Activated T-cell treated with anti-CD3 and anti-CD28 coated beads, Interleukin-2, amount 50 U/mL, for 24 hours (primary cell): ENCODE measurements at regions not wholly inside any gene's neighbourhood (a gene's known extent, or its start where the extent isn't known, plus 50 kb on each side); places are given as distances from the start of the nearest gene placed in this dataset.

Experiments
- DNase-seq: peaks from one replicate; pipeline ENCODE4 v3.0.0-alpha.2; 2020
- H3K27ac Mint-ChIP-seq: 2 replicates; pipeline ENCODE4 v1.8.0; 2020; ENCODE audit warnings: mild to moderate bottlenecking, mixed read lengths
- H3K27me3 Mint-ChIP-seq: 2 replicates; pipeline ENCODE4 v1.8.0; 2020; ENCODE audit warnings: mixed read lengths
- H3K36me3 Mint-ChIP-seq: 2 replicates; pipeline ENCODE4 v1.8.0; 2020; ENCODE audit warnings: low read depth, mixed read lengths
- H3K4me1 Mint-ChIP-seq: 2 replicates; pipeline ENCODE4 v1.8.0; 2020; ENCODE audit warnings: low read depth, mixed read lengths
- H3K4me3 Mint-ChIP-seq: 2 replicates; pipeline ENCODE4 v1.8.0; 2020; ENCODE audit warnings: mild to moderate bottlenecking, moderate library complexity, mixed read lengths
- H3K9me3 Mint-ChIP-seq: 2 replicates; pipeline ENCODE4 v1.8.0; 2020; ENCODE audit warnings: mixed read lengths

GRCh38 chr9:1298046-1298445 is 247.9 kb downstream of the DMRT2 start:
- Mint-ChIP-seq H3K36me3 (no peaks in the 10 kb centered on the region), H3K27ac (no peak overlapping the region), H3K9me3 (no peaks in the 10 kb centered on the region), H3K4me1 (no peaks in the 10 kb centered on the region), H3K27me3 (no peaks in the 10 kb centered on the region), H3K4me3 (no peak overlapping the region)
- no peak for DNase-seq

- Mint-ChIP-seq H3K27ac (no peak overlapping the region), H3K4me3 (no peak overlapping the region), H3K4me1 (no peaks in the 10 kb centered on the region), H3K36me3 (no peaks in the 10 kb centered on the region), H3K27me3 (no peaks in the 10 kb centered on the region), H3K9me3 (no peaks in the 10 kb centered on the region)
- DNase-seq = no peak
Observed at GRCh38 chr9:1300941-1301340, 250.8 kb downstream of the DMRT2 start.

- H3K27ac Mint-ChIP-seq = no peak overlapping the region
- no peak for DNase-seq
- H3K27me3 Mint-ChIP-seq = no peaks in the 10 kb centered on the region
- no peaks in the 10 kb centered on the region for H3K9me3 Mint-ChIP-seq
- H3K4me1 Mint-ChIP-seq = no peaks in the 10 kb centered on the region
- no peaks in the 10 kb centered on the region for H3K36me3 Mint-ChIP-seq
- no peak overlapping the region for H3K4me3 Mint-ChIP-seq
Observed at GRCh38 chr9:1303932-1304331, 253.8 kb downstream of the DMRT2 start.

- H3K4me1 Mint-ChIP-seq = no peaks in the 10 kb centered on the region
- DNase-seq = no peak
- no peaks in the 10 kb centered on the region for H3K36me3 Mint-ChIP-seq
- H3K4me3 Mint-ChIP-seq = no peak overlapping the region
- H3K27ac Mint-ChIP-seq = no peak overlapping the region
- peaks cover under 1% of the 10 kb centered on the region for H3K9me3 Mint-ChIP-seq
- H3K27me3 Mint-ChIP-seq = no peaks in the 10 kb centered on the region
Observed at GRCh38 chr9:1311462-1312042, 261.4 kb downstream of the DMRT2 start.

- Mint-ChIP-seq H3K27ac (no peak overlapping the region), H3K36me3 (no peaks in the 10 kb centered on the region), H3K27me3 (peaks cover 5% of the 10 kb centered on the region), H3K4me3 (no peak overlapping the region), H3K9me3 (peaks cover 3% of the 10 kb centered on the region), H3K4me1 (no peaks in the 10 kb centered on the region)
- no peak for DNase-seq
Observed at GRCh38 chr9:1319436-1319835, 269.3 kb downstream of the DMRT2 start.

GRCh38 chr9:1320051-1320557 is 269.9 kb downstream of the DMRT2 start:
- no peaks in the 10 kb centered on the region for H3K4me1 Mint-ChIP-seq
- no peak overlapping the region for H3K4me3 Mint-ChIP-seq

GRCh38 chr9:1320607-1321195 is 270.5 kb downstream of the DMRT2 start:
- Mint-ChIP-seq H3K9me3 (peaks cover 3% of the 10 kb centered on the region), H3K36me3 (no peaks in the 10 kb centered on the region), H3K27ac (no peak overlapping the region), H3K4me1 (no peaks in the 10 kb centered on the region), H3K27me3 (peaks cover 5% of the 10 kb centered on the region), H3K4me3 (no peak overlapping the region)
- no peak for DNase-seq

More at GRCh38 chr9:1320051-1320557, 269.9 kb downstream of the DMRT2 start:
- Mint-ChIP-seq H3K27ac (no peak overlapping the region), H3K9me3 (peaks cover 3% of the 10 kb centered on the region), H3K36me3 (no peaks in the 10 kb centered on the region), H3K27me3 (peaks cover 5% of the 10 kb centered on the region)
- no peak for DNase-seq

- no peak overlapping the region for H3K4me3 Mint-ChIP-seq
- H3K36me3 Mint-ChIP-seq = no peaks in the 10 kb centered on the region
- DNase-seq = no peak
- no peaks in the 10 kb centered on the region for H3K9me3 Mint-ChIP-seq
- H3K27ac Mint-ChIP-seq = no peak overlapping the region
- no peaks in the 10 kb centered on the region for H3K4me1 Mint-ChIP-seq
- H3K27me3 Mint-ChIP-seq = peaks cover 5% of the 10 kb centered on the region
Observed at GRCh38 chr9:1327467-1327866, 277.3 kb downstream of the DMRT2 start.

GRCh38 chr9:1328341-1328740 is 278.2 kb downstream of the DMRT2 start:
- H3K27ac Mint-ChIP-seq = no peak overlapping the region
- H3K27me3 Mint-ChIP-seq = peaks cover 2% of the 10 kb centered on the region
- H3K9me3 Mint-ChIP-seq = no peaks in the 10 kb centered on the region
- no peaks in the 10 kb centered on the region for H3K4me1 Mint-ChIP-seq
- H3K4me3 Mint-ChIP-seq = no peak overlapping the region
- no peak for DNase-seq
- no peaks in the 10 kb centered on the region for H3K36me3 Mint-ChIP-seq

GRCh38 chr9:1331546-1332038 is 281.4 kb downstream of the DMRT2 start:
- no peak overlapping the region for H3K4me3 Mint-ChIP-seq
- H3K27me3 Mint-ChIP-seq = no peaks in the 10 kb centered on the region
- H3K36me3 Mint-ChIP-seq = no peaks in the 10 kb centered on the region
- H3K4me1 Mint-ChIP-seq = no peaks in the 10 kb centered on the region
- H3K27ac Mint-ChIP-seq = no peak overlapping the region
- H3K9me3 Mint-ChIP-seq = no peaks in the 10 kb centered on the region
- DNase-seq = no peak

GRCh38 chr9:1332156-1332555 is 282.0 kb downstream of the DMRT2 start:
- DNase-seq = no peak

GRCh38 chr9:1335174-1335573 is 285.0 kb downstream of the DMRT2 start:
- Mint-ChIP-seq H3K4me1 (no peaks in the 10 kb centered on the region), H3K27me3 (no peaks in the 10 kb centered on the region), H3K27ac (no peak overlapping the region), H3K36me3 (no peaks in the 10 kb centered on the region), H3K9me3 (peaks cover 4% of the 10 kb centered on the region), H3K4me3 (no peak overlapping the region)
- no peak for DNase-seq

More at GRCh38 chr9:1332156-1332555, 282.0 kb downstream of the DMRT2 start:
- no peak overlapping the region for H3K27ac Mint-ChIP-seq
- H3K4me1 Mint-ChIP-seq = no peaks in the 10 kb centered on the region
- H3K9me3 Mint-ChIP-seq = no peaks in the 10 kb centered on the region
- no peaks in the 10 kb centered on the region for H3K27me3 Mint-ChIP-seq
- no peaks in the 10 kb centered on the region for H3K36me3 Mint-ChIP-seq
- H3K4me3 Mint-ChIP-seq = no peak overlapping the region

GRCh38 chr9:1337169-1337568 is 287.0 kb downstream of the DMRT2 start:
- no peaks in the 10 kb centered on the region for H3K36me3 Mint-ChIP-seq
- H3K27ac Mint-ChIP-seq = no peak overlapping the region
- no peak overlapping the region for H3K4me3 Mint-ChIP-seq
- H3K4me1 Mint-ChIP-seq = no peaks in the 10 kb centered on the region
- no peak for DNase-seq
- peaks cover 4% of the 10 kb centered on the region for H3K9me3 Mint-ChIP-seq
- H3K27me3 Mint-ChIP-seq = peaks cover 3% of the 10 kb centered on the region

GRCh38 chr9:1340390-1340789 is 290.2 kb downstream of the DMRT2 start:
- H3K27ac Mint-ChIP-seq = no peak overlapping the region
- no peak overlapping the region for H3K4me3 Mint-ChIP-seq
- peaks cover 3% of the 10 kb centered on the region for H3K27me3 Mint-ChIP-seq
- no peak for DNase-seq
- H3K9me3 Mint-ChIP-seq = peaks cover 6% of the 10 kb centered on the region
- no peaks in the 10 kb centered on the region for H3K36me3 Mint-ChIP-seq
- H3K4me1 Mint-ChIP-seq = no peaks in the 10 kb centered on the region

- H3K9me3 Mint-ChIP-seq = no peaks in the 10 kb centered on the region
- no peaks in the 10 kb centered on the region for H3K4me1 Mint-ChIP-seq
- no peak overlapping the region for H3K27ac Mint-ChIP-seq
- no peaks in the 10 kb centered on the region for H3K27me3 Mint-ChIP-seq
- H3K4me3 Mint-ChIP-seq = no peak overlapping the region
- no peak for DNase-seq
- H3K36me3 Mint-ChIP-seq = no peaks in the 10 kb centered on the region
Observed at GRCh38 chr9:1353291-1353690, 303.1 kb downstream of the DMRT2 start.
